ENCODE measurements at regions not wholly inside any gene's neighbourhood (a gene's known extent, or its start where the extent isn't known, plus 50 kb on each side); places are given as distances from the start of the nearest gene placed in this dataset.
A peak's percentile ranks its signal among the peaks of the same experiment; 100 is the strongest.

- no peak for DNase-seq (ENCODE audit: low spot score)
These were observed 196.8 kb upstream of the LEF1 start for GRCh38 chr4:108365551-108365950.

- no peak for DNase-seq (ENCODE audit: low spot score)
These were observed 193.2 kb upstream of the LEF1 start for GRCh38 chr4:108361886-108362285.

- DNase-seq (ENCODE audit: low spot score) = peak; percentile 79
These were observed 192.7 kb upstream of the LEF1 start for GRCh38 chr4:108361446-108361820.

GRCh38 chr4:108360754-108361445 is 192.2 kb upstream of the LEF1 start:
- peak; percentile 95 for DNase-seq (ENCODE audit: low spot score)

- no peak for DNase-seq (ENCODE audit: low spot score)
These were observed 191.4 kb upstream of the LEF1 start for GRCh38 chr4:108359986-108360681.

GRCh38 chr4:108359130-108359985 is 190.6 kb upstream of the LEF1 start:
- no peak for DNase-seq (ENCODE audit: low spot score)

GRCh38 chr4:108355902-108356535 is 187.3 kb upstream of the LEF1 start:
- DNase-seq (ENCODE audit: low spot score) = no peak

GRCh38 chr4:108355186-108355901 is 186.6 kb upstream of the LEF1 start:
- no peak for DNase-seq (ENCODE audit: low spot score)

GRCh38 chr4:108352664-108353308 is 184.1 kb upstream of the LEF1 start:
- peak; percentile 32 for DNase-seq (ENCODE audit: low spot score)

GRCh38 chr4:108351791-108352190 is 183.1 kb upstream of the LEF1 start:
- DNase-seq (ENCODE audit: low spot score) = no peak

GRCh38 chr4:108350332-108350731 is 181.6 kb upstream of the LEF1 start:
- DNase-seq (ENCODE audit: low spot score) = no peak

- DNase-seq (ENCODE audit: low spot score) = peak; percentile 46
These were observed 178.1 kb upstream of the LEF1 start for GRCh38 chr4:108346818-108347210.

GRCh38 chr4:108345862-108346817 is 177.4 kb upstream of the LEF1 start:
- peak; percentile 92 for DNase-seq (ENCODE audit: low spot score)

GRCh38 chr4:108342325-108342970 is 173.7 kb upstream of the LEF1 start:
- no peak for DNase-seq (ENCODE audit: low spot score)

- peak; percentile 77 for DNase-seq (ENCODE audit: low spot score)
These were observed 169.2 kb upstream of the LEF1 start for GRCh38 chr4:108337923-108338322.

GRCh38 chr4:108336076-108336475 is 167.3 kb upstream of the LEF1 start:
- no peak for DNase-seq (ENCODE audit: low spot score)

GRCh38 chr4:108335081-108335480 is 166.3 kb upstream of the LEF1 start:
- DNase-seq (ENCODE audit: low spot score) = no peak

GRCh38 chr4:108334031-108334430 is 165.3 kb upstream of the LEF1 start:
- DNase-seq (ENCODE audit: low spot score) = no peak

- no peak for DNase-seq (ENCODE audit: low spot score)
These were observed 164.7 kb upstream of the LEF1 start for GRCh38 chr4:108333353-108333942.

All from COLO829 (cell line).